ENCODE measurements at regions not wholly inside any gene's neighbourhood (a gene's known extent, or its start where the extent isn't known, plus 50 kb on each side); places are given as distances from the start of the nearest gene placed in this dataset.

DNA sequence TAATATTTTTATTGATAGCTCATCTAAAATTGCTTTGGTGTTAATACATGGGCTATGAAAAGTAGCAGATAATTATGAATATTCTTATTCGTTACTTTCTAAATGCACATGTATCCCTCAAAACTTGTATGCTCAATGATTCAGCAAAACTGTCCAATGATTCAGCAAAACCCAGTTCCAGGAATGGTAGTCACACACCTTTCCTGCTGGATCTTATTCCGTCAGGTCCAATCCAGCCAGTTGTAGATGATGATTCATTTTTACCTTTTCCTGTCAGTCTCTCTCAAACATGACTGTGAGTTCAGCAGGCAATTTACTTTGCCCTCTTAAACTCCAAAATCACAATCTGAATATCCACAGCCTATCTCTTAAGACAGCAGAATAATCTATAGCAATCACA, 1082.6 kb downstream of the EFNB2 start:
- Histone ChIP-seq H3K27ac (no peak overlapping the region), H3K4me3 (no peak overlapping the region), H3K36me3 (no peaks in the 10 kb centered on the region), H3K4me1 (no peaks in the 10 kb centered on the region), H3K27me3 (no peaks in the 10 kb centered on the region), H3K9me3 (no peaks in the 10 kb centered on the region)
- TF ChIP-seq, protein P1, sequence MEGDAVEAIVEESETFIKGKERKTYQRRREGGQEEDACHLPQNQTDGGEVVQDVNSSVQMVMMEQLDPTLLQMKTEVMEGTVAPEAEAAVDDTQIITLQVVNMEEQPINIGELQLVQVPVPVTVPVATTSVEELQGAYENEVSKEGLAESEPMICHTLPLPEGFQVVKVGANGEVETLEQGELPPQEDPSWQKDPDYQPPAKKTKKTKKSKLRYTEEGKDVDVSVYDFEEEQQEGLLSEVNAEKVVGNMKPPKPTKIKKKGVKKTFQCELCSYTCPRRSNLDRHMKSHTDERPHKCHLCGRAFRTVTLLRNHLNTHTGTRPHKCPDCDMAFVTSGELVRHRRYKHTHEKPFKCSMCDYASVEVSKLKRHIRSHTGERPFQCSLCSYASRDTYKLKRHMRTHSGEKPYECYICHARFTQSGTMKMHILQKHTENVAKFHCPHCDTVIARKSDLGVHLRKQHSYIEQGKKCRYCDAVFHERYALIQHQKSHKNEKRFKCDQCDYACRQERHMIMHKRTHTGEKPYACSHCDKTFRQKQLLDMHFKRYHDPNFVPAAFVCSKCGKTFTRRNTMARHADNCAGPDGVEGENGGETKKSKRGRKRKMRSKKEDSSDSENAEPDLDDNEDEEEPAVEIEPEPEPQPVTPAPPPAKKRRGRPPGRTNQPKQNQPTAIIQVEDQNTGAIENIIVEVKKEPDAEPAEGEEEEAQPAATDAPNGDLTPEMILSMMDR (IDR thresholded peaks at IDR 0.05), result no peak
- DNase-seq, result no peak
- WGBS, 2 donors, result 91% methylated on average over 2 of the region's 2 CpGs
- ATAC-seq, result no peak
- intact Hi-C loops (cut with DNase I), result no loop called here

DNA sequence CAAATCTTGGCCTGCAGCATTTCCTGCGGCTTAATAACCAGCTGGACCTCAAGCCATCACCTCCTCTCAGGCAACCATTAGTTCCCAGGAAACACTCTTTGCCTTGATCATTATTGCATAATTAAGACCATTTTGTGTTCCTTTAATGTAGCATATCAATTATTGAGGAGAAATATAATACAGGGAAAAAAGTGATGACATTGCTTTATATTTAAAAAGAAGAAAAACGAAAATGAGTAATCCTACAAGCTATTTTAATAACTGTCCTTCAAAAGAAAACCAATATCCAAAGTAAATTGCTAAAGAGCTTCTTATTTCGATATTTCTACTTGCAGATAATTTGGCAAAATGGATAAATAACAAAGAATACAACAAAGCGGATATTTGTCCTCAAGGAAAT, 1084.7 kb downstream of the EFNB2 start:
- Histone ChIP-seq H3K27ac (no peak overlapping the region), H3K4me1 (no peaks in the 10 kb centered on the region), H3K27me3 (no peaks in the 10 kb centered on the region), H3K36me3 (no peaks in the 10 kb centered on the region), H3K4me3 (no peak overlapping the region), H3K9me3 (no peaks in the 10 kb centered on the region)
- TF ChIP-seq, protein P1 (IDR thresholded peaks at IDR 0.05), result no peak
- ATAC-seq (no peak), DNase-seq (no peak)
- WGBS, 2 donors, result 78 to 95% methylated on average over 4 of the region's 4 CpGs
- intact Hi-C loops (cut with DNase I), result no loop called here

DNA sequence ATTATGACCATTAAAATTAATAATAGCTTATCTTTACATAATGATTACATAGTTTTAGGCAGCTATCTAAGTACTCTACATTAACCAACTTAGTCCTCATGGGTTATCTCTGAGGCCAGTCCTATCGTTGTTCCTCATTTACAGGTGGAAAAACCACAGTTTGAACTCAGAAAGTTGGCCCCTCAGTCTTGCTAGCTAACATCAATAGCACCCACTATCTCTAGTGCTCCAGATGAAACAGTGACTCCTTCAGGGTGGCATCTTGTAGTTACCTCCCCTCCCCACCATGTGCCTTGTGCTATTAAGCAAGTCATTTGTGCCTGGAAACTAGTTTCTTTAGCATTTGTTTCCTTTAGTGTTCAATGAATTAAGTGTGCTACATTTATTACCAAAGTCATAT, 1086.7 kb downstream of the EFNB2 start:
- TF ChIP-seq, protein P1 (IDR thresholded peaks at IDR 0.05), result no peak
- no peak for DNase-seq
- intact Hi-C loops (cut with DNase I), result no loop called here
- Histone ChIP-seq H3K4me3 (no peak overlapping the region), H3K9me3 (no peaks in the 10 kb centered on the region), H3K27ac (no peak overlapping the region), H3K27me3 (no peaks in the 10 kb centered on the region), H3K36me3 (no peaks in the 10 kb centered on the region), H3K4me1 (no peaks in the 10 kb centered on the region)
- WGBS, 2 donors, result 75 to 92% methylated on average over 1 of the region's 1 CpG
- no peak for ATAC-seq

DNA sequence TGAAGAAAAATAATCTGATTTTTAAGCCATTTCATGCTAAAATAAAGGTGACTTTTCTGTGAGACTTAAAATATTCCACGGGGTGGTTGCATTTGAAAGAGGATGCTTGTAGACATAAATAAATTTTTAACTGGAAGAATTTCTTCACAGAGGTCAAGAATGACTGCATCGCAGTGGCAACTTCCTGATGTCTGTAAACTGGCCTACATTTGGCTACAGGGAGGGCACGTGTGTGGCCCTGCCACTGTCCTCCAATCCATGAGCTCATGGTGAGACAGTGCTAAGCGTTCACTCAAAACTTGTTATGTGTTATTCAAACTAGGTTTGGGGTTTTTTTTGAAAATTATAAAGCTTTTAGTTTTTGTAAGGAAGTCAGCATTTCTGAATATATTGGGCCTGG, 1089.3 kb downstream of the EFNB2 start:
- Histone ChIP-seq H3K27me3 (no peaks in the 10 kb centered on the region), H3K9me3 (no peaks in the 10 kb centered on the region), H3K27ac (no peak overlapping the region), H3K36me3 (no peaks in the 10 kb centered on the region), H3K4me3 (no peak overlapping the region), H3K4me1 (peaks cover 0 to 11% (median 0%) of the 10 kb centered on the region in 9 donors)
- intact Hi-C loops (cut with DNase I), result no loop called here
- DNase-seq (no peak), ATAC-seq (no peak)
- WGBS, 2 donors, result 77 to 80% methylated on average over 4 of the region's 4 CpGs
- TF ChIP-seq, protein P1 (IDR thresholded peaks at IDR 0.05), result no peak

DNA sequence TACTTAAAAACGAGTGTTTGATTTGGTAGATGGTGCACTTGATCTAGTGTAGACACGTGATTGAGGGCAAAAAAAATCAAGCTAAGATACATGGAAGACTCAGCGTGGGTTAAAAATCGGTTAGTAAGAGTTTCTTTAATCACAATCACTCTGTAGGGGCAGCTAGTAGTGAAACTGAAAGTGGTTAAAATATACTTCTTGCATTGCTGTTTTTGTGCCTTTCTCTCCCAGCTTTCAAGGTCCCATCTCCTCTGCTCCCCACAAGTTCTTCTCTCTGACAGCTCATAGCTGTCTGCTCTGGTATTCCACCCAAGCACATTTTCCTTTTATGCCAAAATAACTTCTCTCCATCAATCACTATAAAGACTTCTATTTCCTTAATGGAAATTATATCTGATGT, 1089.7 kb downstream of the EFNB2 start:
- WGBS, 2 donors, result 68 to 81% methylated on average over 4 of the region's 4 CpGs
- ATAC-seq (no peak), DNase-seq (no peak)
- Histone ChIP-seq H3K36me3 (no peaks in the 10 kb centered on the region), H3K9me3 (no peaks in the 10 kb centered on the region), H3K4me1 (peaks cover 0 to 11% (median 0%) of the 10 kb centered on the region in 9 donors), H3K27ac (no peak overlapping the region), H3K4me3 (no peak overlapping the region), H3K27me3 (no peaks in the 10 kb centered on the region)
- TF ChIP-seq, protein P1 (IDR thresholded peaks at IDR 0.05), result no peak
- intact Hi-C loops (cut with DNase I), result no loop called here
